ENCODE measurements at regions not wholly inside any gene's neighbourhood (a gene's known extent, or its start where the extent isn't known, plus 50 kb on each side); places are given as distances from the start of the nearest gene placed in this dataset.

DNA sequence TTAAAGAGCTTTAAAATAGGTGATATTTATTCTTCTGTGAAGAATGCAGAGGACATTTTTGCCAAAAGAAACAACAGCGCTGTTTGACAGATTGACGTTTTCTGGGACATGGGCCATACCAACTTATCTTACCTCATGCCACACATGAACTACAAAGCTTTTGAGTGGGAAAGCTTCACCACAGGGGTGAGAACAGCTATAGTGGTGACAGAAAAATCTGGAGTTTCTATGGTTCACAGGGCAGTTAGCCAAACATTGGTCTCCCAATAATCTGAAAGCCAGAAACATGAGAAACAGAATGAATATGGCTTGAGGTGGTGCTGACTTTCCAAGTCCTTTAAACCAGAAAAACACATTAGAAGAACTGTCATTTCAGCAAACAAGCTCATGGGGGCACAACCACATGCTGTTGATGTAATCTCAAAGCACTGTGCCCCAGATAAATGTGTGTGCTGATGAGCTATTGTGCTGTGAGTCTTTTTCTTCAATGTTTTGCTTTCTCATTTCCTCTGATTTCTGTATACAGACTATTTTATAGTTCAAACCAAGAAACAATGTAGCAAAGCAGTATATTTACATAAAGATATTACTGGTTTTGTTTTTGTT is 905.4 kb downstream of the SLC16A7 start:
- DNase-seq (ENCODE audit: low spot score) = no peak
- in situ Hi-C loops (cut with MboI; ENCODE audit: low sequenced_read_pairs, unreplicated experiment) = no loop called here
- TF ChIP-seq, protein P1, sequence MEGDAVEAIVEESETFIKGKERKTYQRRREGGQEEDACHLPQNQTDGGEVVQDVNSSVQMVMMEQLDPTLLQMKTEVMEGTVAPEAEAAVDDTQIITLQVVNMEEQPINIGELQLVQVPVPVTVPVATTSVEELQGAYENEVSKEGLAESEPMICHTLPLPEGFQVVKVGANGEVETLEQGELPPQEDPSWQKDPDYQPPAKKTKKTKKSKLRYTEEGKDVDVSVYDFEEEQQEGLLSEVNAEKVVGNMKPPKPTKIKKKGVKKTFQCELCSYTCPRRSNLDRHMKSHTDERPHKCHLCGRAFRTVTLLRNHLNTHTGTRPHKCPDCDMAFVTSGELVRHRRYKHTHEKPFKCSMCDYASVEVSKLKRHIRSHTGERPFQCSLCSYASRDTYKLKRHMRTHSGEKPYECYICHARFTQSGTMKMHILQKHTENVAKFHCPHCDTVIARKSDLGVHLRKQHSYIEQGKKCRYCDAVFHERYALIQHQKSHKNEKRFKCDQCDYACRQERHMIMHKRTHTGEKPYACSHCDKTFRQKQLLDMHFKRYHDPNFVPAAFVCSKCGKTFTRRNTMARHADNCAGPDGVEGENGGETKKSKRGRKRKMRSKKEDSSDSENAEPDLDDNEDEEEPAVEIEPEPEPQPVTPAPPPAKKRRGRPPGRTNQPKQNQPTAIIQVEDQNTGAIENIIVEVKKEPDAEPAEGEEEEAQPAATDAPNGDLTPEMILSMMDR (IDR thresholded peaks at IDR 0.05; ENCODE audit: borderline replicate concordance, control extremely low read depth, extremely low read depth, insufficient read depth, missing control alignments) = no peak

DNA sequence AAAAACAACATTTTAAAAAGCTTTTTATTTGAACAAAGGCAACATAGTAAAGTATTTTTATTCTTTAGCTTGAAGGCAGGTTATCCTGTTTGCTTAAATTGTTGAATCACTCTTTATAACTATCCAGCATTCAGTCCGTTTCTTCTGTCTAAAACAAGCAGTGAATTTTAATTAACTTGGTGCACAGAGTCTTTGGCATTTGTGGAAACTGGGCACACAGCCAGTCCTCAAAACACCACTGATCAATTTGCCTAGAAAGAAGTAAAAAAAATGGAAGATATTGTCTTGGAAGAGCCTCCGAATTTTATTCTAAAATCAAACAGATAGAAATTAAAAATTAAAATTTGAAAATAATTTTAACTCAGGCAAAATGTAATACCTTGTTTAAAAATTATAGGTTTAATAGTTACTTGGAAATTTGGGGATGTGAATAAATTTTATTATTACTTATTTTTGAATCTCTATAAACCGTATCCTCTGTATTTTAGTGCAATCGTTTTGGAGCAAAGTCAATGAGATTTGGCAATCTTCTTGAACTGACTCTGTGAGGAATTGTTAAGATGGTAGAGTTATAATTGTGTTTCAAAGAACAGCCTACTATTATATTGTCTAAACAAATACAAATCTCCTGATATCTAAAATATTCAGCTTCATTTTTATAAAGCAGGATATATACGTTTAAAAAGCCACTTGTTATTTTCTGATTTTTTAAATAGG is 927.0 kb downstream of the SLC16A7 start:
- no peak for DNase-seq (ENCODE audit: low spot score)
- in situ Hi-C loops (cut with MboI; ENCODE audit: low sequenced_read_pairs, unreplicated experiment) = no loop called here
- TF ChIP-seq, protein P1 (IDR thresholded peaks at IDR 0.05; ENCODE audit: borderline replicate concordance, control extremely low read depth, extremely low read depth, insufficient read depth, missing control alignments) = no peak

DNA sequence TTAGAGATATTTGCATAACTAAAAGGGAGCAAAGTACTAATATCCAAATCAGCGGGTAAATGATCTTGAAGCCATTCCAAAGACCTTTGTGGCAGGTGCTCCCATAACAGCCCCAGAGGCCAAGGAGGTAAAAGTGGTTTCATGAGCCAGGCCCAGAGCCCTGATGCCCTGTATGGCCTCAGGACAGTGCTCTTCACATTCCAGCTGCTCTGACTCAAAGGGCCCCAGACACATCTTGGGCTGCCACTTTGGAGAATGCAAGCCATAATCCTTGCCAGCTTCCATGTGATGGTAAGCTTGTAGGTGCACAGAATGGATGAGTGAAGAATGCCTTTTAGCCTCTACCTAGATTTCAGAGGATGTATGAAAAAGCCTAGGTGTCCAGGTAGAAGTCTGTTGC is 933.4 kb downstream of the SLC16A7 start:
- no peak for DNase-seq (ENCODE audit: low spot score)
- in situ Hi-C loops (cut with MboI; ENCODE audit: low sequenced_read_pairs, unreplicated experiment) = no loop called here
- TF ChIP-seq, protein P1 (IDR thresholded peaks at IDR 0.05; ENCODE audit: borderline replicate concordance, control extremely low read depth, extremely low read depth, insufficient read depth, missing control alignments) = no peak

DNA sequence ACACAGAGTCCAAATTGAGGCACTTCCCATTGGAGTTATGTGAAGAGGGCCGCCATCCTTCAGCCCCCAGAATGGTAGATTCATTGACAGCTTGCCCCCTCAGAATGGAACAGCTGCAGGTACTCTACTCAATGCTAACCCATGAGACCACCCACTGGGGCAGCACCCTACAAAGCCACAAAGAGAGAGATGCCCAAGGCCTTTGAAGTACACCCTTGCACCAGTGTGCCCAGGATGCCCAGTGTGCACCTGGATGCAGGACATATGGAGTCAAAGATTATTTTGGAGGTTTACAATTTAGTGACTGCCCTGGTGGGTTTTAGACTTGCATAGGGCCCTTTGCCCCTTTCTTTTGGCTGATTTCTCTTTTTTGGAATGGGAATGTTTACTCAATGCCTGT is 933.9 kb downstream of the SLC16A7 start:
- TF ChIP-seq, protein P1 (IDR thresholded peaks at IDR 0.05; ENCODE audit: borderline replicate concordance, control extremely low read depth, extremely low read depth, insufficient read depth, missing control alignments) = no peak
- DNase-seq (ENCODE audit: low spot score) = no peak
- in situ Hi-C loops (cut with MboI; ENCODE audit: low sequenced_read_pairs, unreplicated experiment) = no loop called here

DNA sequence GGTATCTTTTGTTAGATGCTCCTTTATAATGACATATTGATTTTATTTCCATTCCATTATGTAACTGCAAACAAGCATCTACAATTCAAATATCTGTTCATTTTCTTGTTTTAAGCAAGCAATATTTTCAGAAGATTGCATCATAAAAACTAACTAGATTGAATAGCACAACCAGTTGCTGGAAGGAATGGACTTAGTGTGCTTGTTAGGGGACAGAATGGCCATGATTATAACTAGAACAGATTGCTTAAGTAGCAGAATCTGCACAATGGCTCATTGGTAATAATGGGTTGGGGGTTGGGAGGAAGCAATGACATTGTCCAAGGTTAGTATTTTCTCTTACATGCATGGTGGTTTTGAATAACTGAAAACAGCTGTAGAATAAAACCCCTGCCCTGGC is 939.5 kb downstream of the SLC16A7 start:
- no peak for DNase-seq (ENCODE audit: low spot score)
- in situ Hi-C loops (cut with MboI; ENCODE audit: low sequenced_read_pairs, unreplicated experiment) = no loop called here
- TF ChIP-seq, protein P1 (IDR thresholded peaks at IDR 0.05; ENCODE audit: borderline replicate concordance, control extremely low read depth, extremely low read depth, insufficient read depth, missing control alignments) = no peak

DNA sequence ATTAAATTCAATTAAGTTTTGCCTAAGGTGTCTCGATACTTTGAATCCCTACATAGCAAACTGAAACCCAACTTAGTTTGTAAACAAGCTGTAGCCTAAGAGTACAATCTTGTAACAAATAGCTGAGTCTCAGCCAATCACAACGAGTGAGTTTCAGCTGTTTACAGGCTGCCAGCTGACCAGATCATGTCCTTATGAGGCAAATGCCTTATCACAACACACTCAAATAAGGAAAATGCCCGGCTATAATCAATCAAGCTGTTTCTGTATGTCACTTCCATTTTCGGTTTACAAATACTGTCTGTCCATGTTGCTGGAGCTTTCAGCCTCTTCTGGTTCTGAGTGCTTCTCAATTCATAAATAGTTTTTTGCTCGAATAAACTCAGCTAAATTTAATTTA is 943.8 kb downstream of the SLC16A7 start:
- TF ChIP-seq, protein P1 (IDR thresholded peaks at IDR 0.05; ENCODE audit: borderline replicate concordance, control extremely low read depth, extremely low read depth, insufficient read depth, missing control alignments) = no peak
- in situ Hi-C loops (cut with MboI; ENCODE audit: low sequenced_read_pairs, unreplicated experiment) = no loop called here
- DNase-seq (ENCODE audit: low spot score) = no peak

Data from GM13976 (cell line).